GM12891 (cell line): ENCODE measurements at regions not wholly inside any gene's neighbourhood (a gene's known extent, or its start where the extent isn't known, plus 50 kb on each side); places are given as distances from the start of the nearest gene placed in this dataset.
"Not testable (repeated sequence)": the region's sequence is repeated elsewhere in the genome, so short reads cannot be mapped to it uniquely, and the experiment has no call there.

ENCODE experiments used
- DNase-seq: peaks from one replicate; pipeline ENCODE4 v3.0.0; 2011; ENCODE audit warnings: low spot score; ENCODE audit not compliant: insufficient read length
- FAIRE-seq: peaks from 2 replicates; lab custom pipeline; 2011; peaks lifted over from hg19 to GRCh38; lab: Jason Lieb, UNC
- PAX5 ChIP-seq: IDR thresholded peaks from 2 replicates; pipeline ENCODE4 v1.6.1; 2011; ENCODE audit warnings: low read length, moderate library complexity, mild to moderate bottlenecking; ENCODE audit not compliant: insufficient read depth, severe bottlenecking
- POLR2A ChIP-seq: IDR thresholded peaks from 2 replicates; pipeline ENCODE4 v1.6.1; 2011; ENCODE audit warnings: low read depth, low read length, control low read depth
- POLR2AphosphoS5 ChIP-seq: IDR thresholded peaks from 2 replicates; pipeline ENCODE4 v1.6.1; 2011; ENCODE audit warnings: low read depth, low read length, control low read depth
- POU2F2 ChIP-seq: IDR thresholded peaks from 2 replicates; pipeline ENCODE4 v1.6.1; 2011; ENCODE audit warnings: low read depth, mild to moderate bottlenecking, control low read depth, low read length, moderate library complexity
- SPI1 ChIP-seq: IDR thresholded peaks from 2 replicates; pipeline ENCODE4 v1.6.1; 2011; ENCODE audit warnings: low read depth, low read length, control low read depth
- TAF1 ChIP-seq: IDR thresholded peaks from 2 replicates; pipeline ENCODE4 v1.6.1; 2011; ENCODE audit warnings: low read depth, low read length, control low read depth

GRCh38 chr4:19038231-19038630 lies 1016.7 kb upstream of the LCORL start:
- no peak for TF ChIP-seq POLR2AphosphoS5
- no peak for TF ChIP-seq POLR2A
- TF ChIP-seq POU2F2: no peak
- no peak for TF ChIP-seq TAF1
- TF ChIP-seq PAX5: no peak
- TF ChIP-seq SPI1: no peak
- FAIRE-seq (no peak), DNase-seq (no peak)

GRCh38 chr4:19033816-19034733 lies 1012.5 kb upstream of the LCORL start:
- no peak for FAIRE-seq
- TF ChIP-seq POU2F2: no peak
- no peak for TF ChIP-seq POLR2AphosphoS5
- no peak for TF ChIP-seq TAF1
- TF ChIP-seq SPI1: no peak
- no peak for TF ChIP-seq POLR2A
- TF ChIP-seq PAX5: no peak
- DNase-seq: no peak

GRCh38 chr4:19030536-19030935 lies 1009.0 kb upstream of the LCORL start:
- no peak for DNase-seq
- no peak for FAIRE-seq
- no peak for TF ChIP-seq TAF1
- no peak for TF ChIP-seq POU2F2
- no peak for TF ChIP-seq SPI1
- no peak for TF ChIP-seq PAX5
- TF ChIP-seq POLR2AphosphoS5: no peak
- TF ChIP-seq POLR2A: no peak

GRCh38 chr4:19030048-19030447 lies 1008.5 kb upstream of the LCORL start:
- DNase-seq (no peak), FAIRE-seq (no peak)
- no peak for TF ChIP-seq PAX5
- TF ChIP-seq POLR2A: no peak
- no peak for TF ChIP-seq POU2F2
- no peak for TF ChIP-seq SPI1
- TF ChIP-seq TAF1: no peak
- TF ChIP-seq POLR2AphosphoS5: no peak

- DNase-seq (no peak), FAIRE-seq (no peak)
- TF ChIP-seq POLR2AphosphoS5: no peak
- TF ChIP-seq SPI1: no peak
- no peak for TF ChIP-seq PAX5
- TF ChIP-seq TAF1: no peak
- TF ChIP-seq POU2F2: no peak
- TF ChIP-seq POLR2A: no peak
Measured at GRCh38 chr4:19026281-19026680, 1004.7 kb upstream of the LCORL start.

GRCh38 chr4:19025031-19025430 lies 1003.5 kb upstream of the LCORL start:
- no peak for DNase-seq
- no peak for FAIRE-seq
- TF ChIP-seq POLR2A (no peak), POU2F2 (no peak), SPI1 (no peak), PAX5 (no peak)

GRCh38 chr4:19024047-19024446 lies 1002.5 kb upstream of the LCORL start:
- DNase-seq: no peak
- FAIRE-seq: no peak
- TF ChIP-seq TAF1 (no peak), POLR2A (no peak), POU2F2 (no peak)

- TF ChIP-seq POLR2A (no peak), SPI1 (no peak), PAX5 (no peak), POU2F2 (no peak), TAF1 (no peak), POLR2AphosphoS5 (no peak)
- no peak for DNase-seq
- FAIRE-seq: no peak
Measured at GRCh38 chr4:19021617-19022016, 1000.1 kb upstream of the LCORL start.

- not testable (repeated sequence) for FAIRE-seq
Measured at GRCh38 chr4:19016550-19016949, 995.0 kb upstream of the LCORL start.

GRCh38 chr4:19014594-19014993 lies 993.0 kb upstream of the LCORL start:
- no peak for FAIRE-seq
- TF ChIP-seq POU2F2 (no peak), POLR2A (no peak), TAF1 (no peak), PAX5 (no peak)

More at GRCh38 chr4:19016550-19016949, 995.0 kb upstream of the LCORL start:
- DNase-seq: not testable (repeated sequence)

More at GRCh38 chr4:19014594-19014993, 993.0 kb upstream of the LCORL start:
- no peak for DNase-seq
